GM12878 (cell line): ENCODE measurements at regions not wholly inside any gene's neighbourhood (a gene's known extent, or its start where the extent isn't known, plus 50 kb on each side); places are given as distances from the start of the nearest gene placed in this dataset.

ENCODE experiments used
- ATAC-seq: fragments of 200-7000 bp; cut with Tn5 transposase; 3 replicates; pipeline ENCODE4 v1.9.1; 2020; ENCODE audit warnings: mild to moderate bottlenecking, moderate library complexity
- BruUV-seq: library from RNA; stranded (reverse); fragments of 400-500 nt; replicated peaks from 2 replicates; lab custom pipeline; 2021; lab: Mats Ljungman, UMichigan
- CTCF ChIA-PET: fragments of 300-600 bp; sonication (Branson Sonifier 250); formaldehyde crosslinking; extraction: SDS; loops from one replicate; lab custom pipeline; 2021; ENCODE audit warnings: inconsistent platforms; lab: Yijun Ruan, JAX
- POLR2A ChIA-PET: fragments of 350-600 bp; formaldehyde crosslinking; extraction: SDS; loops from one replicate; lab custom pipeline; 2021; ENCODE audit warnings: inconsistent platforms; lab: Charles Lee
- RAD21 ChIA-PET: fragments of 300-600 bp; sonication (Branson Sonifier 250); formaldehyde crosslinking; loops from one replicate; lab custom pipeline; 2023; ENCODE audit warnings: antibody characterized with exemption; ENCODE audit not compliant: unreplicated experiment; lab: Charles Lee
- SMC1A ChIA-PET: fragments of 300-600 bp; sonication (Branson Sonifier 250); formaldehyde crosslinking; loops from one replicate; lab custom pipeline; 2023; ENCODE audit not compliant: unreplicated experiment, uncharacterized antibody; lab: Charles Lee
- DNase-seq: peaks from one replicate; pipeline ENCODE4 v3.0.0-alpha.2; 2011; ENCODE audit warnings: low read depth, low spot score
- FAIRE-seq: peaks from 3 replicates; lab custom pipeline; 2011; peaks lifted over from hg19 to GRCh38; lab: Jason Lieb, UNC
- H2AFZ ChIP-seq: 2 replicates; pipeline ENCODE4 v1.6.0; 2011; ENCODE audit warnings: low read depth, low read length, control low read depth; ENCODE audit not compliant: control insufficient read depth
- H3K27ac ChIP-seq: 2 replicates; pipeline ENCODE4 v1.5.1; 2011; ENCODE audit warnings: control low read depth; ENCODE audit not compliant: control insufficient read depth, insufficient read depth
- H3K27me3 ChIP-seq, 2 experiments: replicated peaks in 1 of 2; 2 replicates each; pipeline versions ENCODE4 v1.6.0 to v1.6.1; 2011; ENCODE audit warnings: low read length in 1 of 2; ENCODE audit not compliant: control insufficient read depth in 2 of 2, insufficient read depth in 2 of 2
- H3K36me3 ChIP-seq, 2 experiments: 2 replicates each; pipeline ENCODE4 v1.5.1; 2011; ENCODE audit warnings: low read length in 1 of 2; ENCODE audit not compliant: control insufficient read depth in 2 of 2, insufficient read depth in 2 of 2
- H3K4me1 ChIP-seq: 2 replicates; pipeline ENCODE4 v1.6.1; 2011; ENCODE audit warnings: mild to moderate bottlenecking, low read length, moderate library complexity, mixed read lengths; ENCODE audit not compliant: control insufficient read depth, insufficient read depth
- H3K4me2 ChIP-seq: 2 replicates; pipeline ENCODE4 v1.6.0; 2011; ENCODE audit warnings: control low read depth; ENCODE audit not compliant: control insufficient read depth, insufficient read depth
- H3K4me3 ChIP-seq: fragments of 200-600 bp; sonication (generic); 2 replicates; pipeline ENCODE4 v1.5.1; 2016
- H3K79me2 ChIP-seq: 2 replicates; pipeline ENCODE4 v1.6.0; 2011; ENCODE audit warnings: low read length; ENCODE audit not compliant: control insufficient read depth, insufficient read depth
- H3K9ac ChIP-seq: 2 replicates; pipeline ENCODE4 v1.8.0; 2011; ENCODE audit warnings: low read length, control low read depth, mixed read lengths; ENCODE audit not compliant: control insufficient read depth, insufficient read depth
- H3K9me3 ChIP-seq: replicated peaks from 3 replicates; pipeline ENCODE4 v1.5.1; 2011; ENCODE audit warnings: mild to moderate bottlenecking, low read length; ENCODE audit not compliant: control insufficient read depth, insufficient read depth
- H4K20me1 ChIP-seq: 2 replicates; pipeline ENCODE4 v1.6.0; 2011; ENCODE audit not compliant: control insufficient read depth, insufficient read depth
- BCLAF1 ChIP-seq: fragments of 450-650 bp; IDR thresholded peaks from 2 replicates; pipeline ENCODE4 v1.6.1; 2017; ENCODE audit warnings: antibody characterized with exemption, mild to moderate bottlenecking, moderate library complexity
- CEBPZ ChIP-seq: fragments of 150-350 bp; IDR thresholded peaks from 2 replicates; pipeline ENCODE4 v1.6.1; 2016; ENCODE audit warnings: low read depth, low read length
- ESRRA ChIP-seq: IDR thresholded peaks from 2 replicates; pipeline ENCODE4 v1.6.1; 2012; ENCODE audit warnings: mild to moderate bottlenecking, low read length, improper control_type of control experiment
- HDGF ChIP-seq: fragments of 450-650 bp; IDR thresholded peaks from 2 replicates; pipeline ENCODE4 v1.6.1; 2016; ENCODE audit warnings: antibody characterized with exemption
- POLR2AphosphoS2 ChIP-seq: IDR thresholded peaks from 2 replicates; pipeline ENCODE4 v1.6.1; 2011; ENCODE audit warnings: low read depth, mild to moderate bottlenecking, low read length, improper control_type of control experiment, moderate library complexity
- SUZ12 ChIP-seq: fragments of 200-600 bp; sonication (generic); IDR thresholded peaks from one replicate; pipeline ENCODE4 v1.6.1; 2018; ENCODE audit warnings: antibody characterized with exemption, mild to moderate bottlenecking; ENCODE audit not compliant: unreplicated experiment
- ZZZ3 ChIP-seq: IDR thresholded peaks from 2 replicates; pipeline ENCODE4 v1.6.1; 2011; ENCODE audit warnings: low read depth; ENCODE audit not compliant: control insufficient read depth, insufficient read length
- WGBS: methylation state at CpG from one replicate; pipeline ENCODE4 v1.1.6; 2016; ENCODE audit warnings: low lambda C conversion rate; ENCODE audit not compliant: insufficient replicate concordance, insufficient coverage; ENCODE audit errors: missing lambda C conversion rate; 5-methylcytosine and 5-hydroxymethylcytosine counted together
- in situ Hi-C: fragments of 300-500 bp; cut with MboI; formaldehyde crosslinking; loops from 9 replicates; pipeline ENCODE4 v1.14.3; 2018; ENCODE audit warnings: mixed read lengths
- intact Hi-C: fragments of 100-400 bp; cut with micrococcal nuclease; formaldehyde crosslinking; loops from one replicate; pipeline ENCODE4 v1.14.2; 2022; ENCODE audit not compliant: unreplicated experiment
- TF ChIP-seq, protein P1 (sequence below): IDR thresholded peaks from 2 replicates; pipeline ENCODE4 v1.6.1; 2011; ENCODE audit warnings: low read depth, low read length, improper control_type of control experiment, borderline replicate concordance
- TF ChIP-seq, protein P2 (sequence below): fragments of 450-650 bp; IDR thresholded peaks from 2 replicates; pipeline ENCODE4 v1.6.1; 2016; ENCODE audit warnings: mild to moderate bottlenecking

DNA sequence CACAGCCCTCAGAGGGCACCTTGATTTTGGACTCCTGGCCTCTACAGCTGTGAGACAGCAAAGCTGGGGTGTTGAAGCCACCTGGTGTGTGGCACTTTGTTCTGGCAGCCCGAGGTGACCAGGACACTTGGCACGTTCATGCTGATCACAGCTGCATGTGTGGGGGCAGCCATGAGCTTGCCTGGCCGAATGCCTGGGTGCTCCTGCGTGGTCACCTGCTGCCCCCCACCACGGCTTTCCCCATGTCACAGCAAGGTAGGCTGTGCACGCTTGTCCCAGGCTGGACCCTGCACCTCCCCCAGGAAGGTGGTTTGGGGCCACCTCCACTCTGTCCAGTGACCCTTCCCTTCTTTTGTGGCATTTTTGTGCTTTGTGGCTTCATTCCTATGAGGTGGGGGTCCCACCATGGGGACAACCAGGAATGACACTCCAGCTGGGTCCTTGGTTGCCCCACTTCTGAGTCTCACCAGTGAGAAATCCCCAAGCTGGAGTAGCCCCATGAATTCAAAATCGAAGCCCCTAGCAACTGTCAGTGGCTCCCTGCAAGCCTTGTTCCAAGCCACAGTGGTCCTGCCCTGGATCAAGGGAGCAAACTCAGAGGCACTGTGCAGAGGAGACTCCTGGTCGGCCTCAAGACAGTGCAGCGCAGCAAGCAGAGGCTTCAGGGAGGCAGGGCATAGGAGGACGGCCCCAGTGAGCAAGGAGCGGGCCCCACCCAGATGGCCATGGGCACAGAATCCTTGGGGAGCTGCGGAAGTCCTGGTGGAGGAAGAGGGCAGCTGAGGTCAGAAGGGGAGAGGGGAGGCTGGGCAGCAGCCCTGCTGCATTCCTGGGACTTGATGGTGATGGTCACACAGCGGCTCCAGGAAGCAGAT lies 121.4 kb upstream of the HS6ST1 start:
- POLR2A ChIA-PET: no interaction called here
- SMC1A ChIA-PET: no interaction called here
- intact Hi-C loops: no loop called here
- no peak for FAIRE-seq
- Histone ChIP-seq H3K4me2 (no peak overlapping the region), H3K4me1 (no peaks in the 10 kb centered on the region), H3K36me3 (no peaks in the 10 kb centered on the region), H3K79me2 (no peaks in the 10 kb centered on the region), H3K4me3 (no peak overlapping the region), H3K9ac (no peak overlapping the region), H3K27ac (no peak overlapping the region), H3K27me3 (no peaks in the 10 kb centered on the region), H4K20me1 (no peaks in the 10 kb centered on the region), H2AFZ (no peak overlapping the region), H3K9me3 (no peaks in the 10 kb centered on the region)
- DNase-seq: no peak
- TF ChIP-seq, protein P1, sequence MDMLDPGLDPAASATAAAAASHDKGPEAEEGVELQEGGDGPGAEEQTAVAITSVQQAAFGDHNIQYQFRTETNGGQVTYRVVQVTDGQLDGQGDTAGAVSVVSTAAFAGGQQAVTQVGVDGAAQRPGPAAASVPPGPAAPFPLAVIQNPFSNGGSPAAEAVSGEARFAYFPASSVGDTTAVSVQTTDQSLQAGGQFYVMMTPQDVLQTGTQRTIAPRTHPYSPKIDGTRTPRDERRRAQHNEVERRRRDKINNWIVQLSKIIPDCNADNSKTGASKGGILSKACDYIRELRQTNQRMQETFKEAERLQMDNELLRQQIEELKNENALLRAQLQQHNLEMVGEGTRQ: no peak
- TF ChIP-seq SUZ12: no peak
- TF ChIP-seq POLR2AphosphoS2: no peak
- TF ChIP-seq, protein P2, sequence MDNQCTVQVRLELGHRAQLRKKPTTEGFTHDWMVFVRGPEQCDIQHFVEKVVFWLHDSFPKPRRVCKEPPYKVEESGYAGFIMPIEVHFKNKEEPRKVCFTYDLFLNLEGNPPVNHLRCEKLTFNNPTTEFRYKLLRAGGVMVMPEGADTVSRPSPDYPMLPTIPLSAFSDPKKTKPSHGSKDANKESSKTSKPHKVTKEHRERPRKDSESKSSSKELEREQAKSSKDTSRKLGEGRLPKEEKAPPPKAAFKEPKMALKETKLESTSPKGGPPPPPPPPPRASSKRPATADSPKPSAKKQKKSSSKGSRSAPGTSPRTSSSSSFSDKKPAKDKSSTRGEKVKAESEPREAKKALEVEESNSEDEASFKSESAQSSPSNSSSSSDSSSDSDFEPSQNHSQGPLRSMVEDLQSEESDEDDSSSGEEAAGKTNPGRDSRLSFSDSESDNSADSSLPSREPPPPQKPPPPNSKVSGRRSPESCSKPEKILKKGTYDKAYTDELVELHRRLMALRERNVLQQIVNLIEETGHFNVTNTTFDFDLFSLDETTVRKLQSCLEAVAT: no peak
- no peak for TF ChIP-seq CEBPZ
- TF ChIP-seq BCLAF1: no peak
- TF ChIP-seq ESRRA: no peak
- TF ChIP-seq HDGF: no peak
- TF ChIP-seq ZZZ3: no peak
- RAD21 ChIA-PET: no interaction called here
- 11% methylated on average over 13 of the region's 13 CpGs for WGBS
- BruUV-seq: no TSS peak
- in situ Hi-C loops: no loop called here
- CTCF ChIA-PET: no interaction called here
- ATAC-seq: no peak
